OCI-LY3 (cell line): ENCODE measurements at regions not wholly inside any gene's neighbourhood (a gene's known extent, or its start where the extent isn't known, plus 50 kb on each side); places are given as distances from the start of the nearest gene placed in this dataset.

ENCODE experiments used
- H2AFZ ChIP-seq: fragments of 200-600, 300-600 bp; shearing (Covaris generic); 2 replicates; pipeline ENCODE4 v1.6.0; 2014; ENCODE audit warnings: antibody characterized with exemption, low read depth, low read length
- H3K27ac ChIP-seq: fragments of 200-600, 300-600 bp; sonication (generic); 2 replicates; pipeline ENCODE4 v1.5.1; 2014; ENCODE audit warnings: mild to moderate bottlenecking, low read length, moderate library complexity, mixed read lengths
- H3K27me3 ChIP-seq: fragments of 200-600, 300-600 bp; sonication (generic); 2 replicates; pipeline ENCODE4 v1.6.1; 2014; ENCODE audit warnings: low read depth, low read length, mixed read lengths
- H3K36me3 ChIP-seq: fragments of 200-600, 300-600 bp; sonication (generic); replicated peaks from 2 replicates; pipeline ENCODE3; 2014; ENCODE audit warnings: low read depth, low read length, mixed read lengths
- H3K4me1 ChIP-seq: fragments of 300-600, 200-600 bp; sonication (generic); 2 replicates; pipeline ENCODE4 v1.6.1; 2014; ENCODE audit warnings: low read length, mixed read lengths
- H3K4me2 ChIP-seq: fragments of 200-600, 300-600 bp; sonication (generic); 2 replicates; pipeline ENCODE4 v1.6.1; 2014; ENCODE audit warnings: low read length, mixed read lengths
- H3K4me3 ChIP-seq: fragments of 300-600, 200-600 bp; sonication (generic); 2 replicates; pipeline ENCODE4 v1.5.1; 2014; ENCODE audit warnings: antibody characterized with exemption, mild to moderate bottlenecking, low read length, moderate library complexity
- H3K79me2 ChIP-seq: fragments of 300-600, 200-600 bp; shearing (Covaris generic); 2 replicates; pipeline ENCODE4 v1.6.1; 2014; ENCODE audit warnings: mild to moderate bottlenecking, low read length, mixed read lengths
- H3K9ac ChIP-seq: fragments of 300-600, 200-600 bp; shearing (Covaris generic); 2 replicates; pipeline ENCODE4 v1.6.0; 2014; ENCODE audit warnings: mild to moderate bottlenecking, low read length, moderate library complexity
- H3K9me3 ChIP-seq: fragments of 200-600, 300-600 bp; shearing (Covaris generic); 2 replicates; pipeline ENCODE4 v1.6.1; 2014; ENCODE audit warnings: low read length, mixed read lengths; ENCODE audit not compliant: insufficient read depth
- H4K20me1 ChIP-seq: fragments of 200-600, 300-600 bp; sonication (generic); 2 replicates; pipeline ENCODE4 v1.6.1; 2016; ENCODE audit warnings: low read length, mixed read lengths; ENCODE audit not compliant: insufficient read depth
- CTCF ChIP-seq: fragments of 200-600, 300-600 bp; sonication (generic); IDR thresholded peaks from 2 replicates; pipeline ENCODE4 v1.5.1; 2014; ENCODE audit warnings: antibody characterized with exemption, low read length, low read depth
- EZH2phosphoT487 ChIP-seq: fragments of 200-600 bp; shearing (Covaris generic); IDR thresholded peaks from 2 replicates; pipeline ENCODE4 v1.6.1; 2018; ENCODE audit warnings: antibody characterized with exemption, mixed run types, low read depth

- peaks cover 4% of the 10 kb centered on the region for H3K4me1 ChIP-seq
- TF ChIP-seq CTCF (no peak), EZH2phosphoT487 (no peak)
- H3K36me3 ChIP-seq, result no peaks in the 10 kb centered on the region
- no peaks in the 10 kb centered on the region for H3K9me3 ChIP-seq
- no peak overlapping the region for H3K4me3 ChIP-seq
- H3K27me3 ChIP-seq, result peaks cover 19% of the 10 kb centered on the region
- H3K4me2 ChIP-seq, result no peak overlapping the region
- no peak overlapping the region for H2AFZ ChIP-seq
- H3K27ac ChIP-seq, result no peak overlapping the region
- H3K79me2 ChIP-seq, result no peaks in the 10 kb centered on the region
- H4K20me1 ChIP-seq, result no peaks in the 10 kb centered on the region
- no peak overlapping the region for H3K9ac ChIP-seq
These were observed 147.4 kb upstream of the UMPS start for GRCh38 chr3:124582621-124583395.

GRCh38 chr3:124584245-124584551 lies 146.1 kb upstream of the UMPS start:
- Histone ChIP-seq H3K36me3 (no peaks in the 10 kb centered on the region), H3K4me1 (no peaks in the 10 kb centered on the region), H3K79me2 (no peaks in the 10 kb centered on the region), H3K27me3 (peaks cover 25% of the 10 kb centered on the region), H3K9me3 (no peaks in the 10 kb centered on the region), H2AFZ (no peak overlapping the region), H3K9ac (no peak overlapping the region), H3K27ac (no peak overlapping the region), H3K4me3 (no peak overlapping the region), H3K4me2 (no peak overlapping the region), H4K20me1 (no peaks in the 10 kb centered on the region)
- TF ChIP-seq EZH2phosphoT487 (no peak), CTCF (no peak)

- no peaks in the 10 kb centered on the region for H3K9me3 ChIP-seq
- TF ChIP-seq CTCF (no peak), EZH2phosphoT487 (no peak)
- no peaks in the 10 kb centered on the region for H4K20me1 ChIP-seq
- H3K27me3 ChIP-seq, result peaks cover 25% of the 10 kb centered on the region
- H3K9ac ChIP-seq, result no peak overlapping the region
- H3K36me3 ChIP-seq, result no peaks in the 10 kb centered on the region
- no peaks in the 10 kb centered on the region for H3K4me1 ChIP-seq
- H2AFZ ChIP-seq, result no peak overlapping the region
- no peaks in the 10 kb centered on the region for H3K79me2 ChIP-seq
- no peak overlapping the region for H3K4me2 ChIP-seq
- H3K27ac ChIP-seq, result no peak overlapping the region
- H3K4me3 ChIP-seq, result no peak overlapping the region
These were observed 145.5 kb upstream of the UMPS start for GRCh38 chr3:124584552-124585391.

GRCh38 chr3:124586126-124587052 lies 143.9 kb upstream of the UMPS start:
- H3K36me3 ChIP-seq, result no peaks in the 10 kb centered on the region
- no peak overlapping the region for H3K27ac ChIP-seq
- no peak overlapping the region for H3K4me2 ChIP-seq
- H3K27me3 ChIP-seq, result peaks cover 34% of the 10 kb centered on the region
- no peaks in the 10 kb centered on the region for H3K4me1 ChIP-seq
- no peak overlapping the region for H3K9ac ChIP-seq
- no peaks in the 10 kb centered on the region for H3K79me2 ChIP-seq
- no peak overlapping the region for H2AFZ ChIP-seq
- no peaks in the 10 kb centered on the region for H4K20me1 ChIP-seq
- no peak overlapping the region for H3K4me3 ChIP-seq
- TF ChIP-seq CTCF (no peak), EZH2phosphoT487 (no peak)
- no peaks in the 10 kb centered on the region for H3K9me3 ChIP-seq
